WTC11 (cell line): ENCODE measurements at regions not wholly inside any gene's neighbourhood (a gene's known extent, or its start where the extent isn't known, plus 50 kb on each side); places are given as distances from the start of the nearest gene placed in this dataset.

ENCODE experiments used
- ATAC-seq: fragments of 200-7000 bp; cut with Tn5 transposase; 2 replicates; pipeline ENCODE4 v1.10.0; 2021; ENCODE audit warnings: mild to moderate bottlenecking, moderate library complexity
- CTCF ChIA-PET: fragments of 300-600 bp; sonication (Branson Sonifier 250); formaldehyde crosslinking; loops from one replicate; lab custom pipeline; 2021; ENCODE audit warnings: antibody characterized with exemption; lab: Charles Lee
- POLR2A ChIA-PET: fragments of 350-600 bp; sonication (Branson Sonifier 250); formaldehyde crosslinking; loops from one replicate; lab custom pipeline; 2021; ENCODE audit warnings: antibody characterized with exemption; lab: Charles Lee
- DNase-seq: peaks from one replicate; pipeline ENCODE4 v3.0.0; 2021; ENCODE audit warnings: low spot score
- H3K27ac Mint-ChIP-seq: 2 replicates; pipeline ENCODE4 v1.8.0; 2021; ENCODE audit warnings: mixed read lengths
- H3K27me3 Mint-ChIP-seq: 2 replicates; pipeline ENCODE4 v1.8.0; 2021; ENCODE audit warnings: low read depth, mild to moderate bottlenecking, moderate library complexity, mixed read lengths
- H3K36me3 Mint-ChIP-seq: 2 replicates; pipeline ENCODE4 v1.8.0; 2021; ENCODE audit warnings: mixed read lengths
- H3K4me1 Mint-ChIP-seq: 2 replicates; pipeline ENCODE4 v1.8.0; 2022; ENCODE audit warnings: mixed read lengths
- H3K4me3 Mint-ChIP-seq: 2 replicates; pipeline ENCODE4 v1.8.0; 2021; ENCODE audit warnings: mild to moderate bottlenecking, moderate library complexity, mixed read lengths
- H3K9me3 Mint-ChIP-seq: 2 replicates; pipeline ENCODE4 v1.8.0; 2021; ENCODE audit warnings: mixed read lengths
- CREM ChIP-seq: sonication (generic); formaldehyde crosslinking; IDR thresholded peaks from 2 replicates; pipeline ENCODE4 v1.8.1; 2022; ENCODE audit warnings: mild to moderate bottlenecking, missing genetic modification reagents, moderate library complexity
- E2F1 ChIP-seq: sonication (generic); formaldehyde crosslinking; IDR thresholded peaks from 2 replicates; pipeline ENCODE4 v1.8.0; 2022; ENCODE audit warnings: mild to moderate bottlenecking, missing genetic modification reagents
- ESRRA ChIP-seq: sonication (generic); formaldehyde crosslinking; IDR thresholded peaks from 2 replicates; pipeline ENCODE4 v1.8.1; 2022; ENCODE audit warnings: mild to moderate bottlenecking, missing genetic modification reagents, borderline replicate concordance
- FOXK1 ChIP-seq: sonication (generic); formaldehyde crosslinking; IDR thresholded peaks from 2 replicates; pipeline ENCODE4 v1.8.0; 2022; ENCODE audit warnings: mild to moderate bottlenecking, moderate library complexity, missing genetic modification reagents
- IRF2 ChIP-seq: sonication (generic); formaldehyde crosslinking; IDR thresholded peaks from 2 replicates; pipeline ENCODE4 v1.8.0; 2022; ENCODE audit warnings: low read depth, missing genetic modification reagents, borderline replicate concordance
- JAZF1 ChIP-seq: fragments of 250-450 bp; sonication (Bioruptor Pico); IDR thresholded peaks from 2 replicates; pipeline ENCODE4 v1.9.0; 2021; ENCODE audit warnings: moderate library complexity, mild to moderate bottlenecking, inconsistent platforms
- KAT7 ChIP-seq: sonication (generic); formaldehyde crosslinking; IDR thresholded peaks from 2 replicates; pipeline ENCODE4 v1.8.1; 2023; ENCODE audit warnings: missing genetic modification reagents, mild to moderate bottlenecking, borderline replicate concordance
- MLX ChIP-seq: sonication (generic); formaldehyde crosslinking; IDR thresholded peaks from 2 replicates; pipeline ENCODE4 v1.8.1; 2023; ENCODE audit warnings: mild to moderate bottlenecking, missing genetic modification reagents, moderate library complexity
- NFE2L1 ChIP-seq: sonication (generic); formaldehyde crosslinking; IDR thresholded peaks from 2 replicates; pipeline ENCODE4 v1.8.1; 2023; ENCODE audit warnings: missing genetic modification reagents
- PREB ChIP-seq: sonication (generic); formaldehyde crosslinking; IDR thresholded peaks from 2 replicates; pipeline ENCODE4 v1.8.1; 2022; ENCODE audit warnings: mild to moderate bottlenecking, missing genetic modification reagents, moderate library complexity, borderline replicate concordance
- PRRX2 ChIP-seq: fragments of 250-450 bp; sonication (Bioruptor Pico); IDR thresholded peaks from 2 replicates; pipeline ENCODE4 v1.8.0; 2021; ENCODE audit warnings: mild to moderate bottlenecking
- SMAD3 ChIP-seq: sonication (generic); formaldehyde crosslinking; IDR thresholded peaks from 2 replicates; pipeline ENCODE4 v1.8.0; 2022; ENCODE audit warnings: missing genetic modification reagents, mild to moderate bottlenecking, borderline replicate concordance
- STAT6 ChIP-seq: sonication (generic); formaldehyde crosslinking; conservative IDR thresholded peaks from 2 replicates; pipeline ENCODE4 v1.8.1; 2023; ENCODE audit warnings: mild to moderate bottlenecking, low read depth, missing genetic modification reagents, moderate library complexity
- TCF7 ChIP-seq: sonication (generic); formaldehyde crosslinking; IDR thresholded peaks from 2 replicates; pipeline ENCODE4 v1.8.0; 2022; ENCODE audit warnings: mild to moderate bottlenecking, low read depth, missing genetic modification reagents, moderate library complexity
- TP53 ChIP-seq: sonication (generic); formaldehyde crosslinking; IDR thresholded peaks from 2 replicates; pipeline ENCODE4 v1.8.1; 2023; ENCODE audit warnings: mild to moderate bottlenecking, missing genetic modification reagents
- ZBTB43 ChIP-seq: sonication (generic); formaldehyde crosslinking; IDR thresholded peaks from 2 replicates; pipeline ENCODE4 v1.8.1; 2023; ENCODE audit warnings: mild to moderate bottlenecking, missing genetic modification reagents
- ZNF121 ChIP-seq: sonication (generic); formaldehyde crosslinking; IDR thresholded peaks from 2 replicates; pipeline ENCODE4 v1.8.0; 2023; ENCODE audit warnings: missing genetic modification reagents
- ZNF263 ChIP-seq: sonication (generic); formaldehyde crosslinking; IDR thresholded peaks from 2 replicates; pipeline ENCODE4 v1.8.1; 2022; ENCODE audit warnings: low read depth, mild to moderate bottlenecking, moderate library complexity, missing genetic modification reagents
- ZNF416 ChIP-seq: fragments of 250-450 bp; sonication (Bioruptor Pico); IDR thresholded peaks from 2 replicates; pipeline ENCODE4 v1.9.0; 2021; ENCODE audit warnings: mild to moderate bottlenecking, inconsistent platforms
- ZNF425 ChIP-seq: fragments of 250-450 bp; sonication (Bioruptor Pico); conservative IDR thresholded peaks from 2 replicates; pipeline ENCODE4 v1.9.0; 2021; ENCODE audit warnings: mild to moderate bottlenecking
- ZSCAN18 ChIP-seq: fragments of 250-450 bp; sonication (Bioruptor Pico); IDR thresholded peaks from 2 replicates; pipeline ENCODE4 v2.1.2; 2022; ENCODE audit warnings: mild to moderate bottlenecking, moderate library complexity

GRCh38 chr3:106714400-106714799 lies 662.8 kb upstream of the CCDC54 start:
- H3K9me3 Mint-ChIP-seq: peaks cover 5% of the 10 kb centered on the region; the same call in 1 of the 2 replicates

GRCh38 chr3:106715286-106715685 lies 662.0 kb upstream of the CCDC54 start:
- H3K27ac Mint-ChIP-seq: no peak overlapping the region
- H3K27me3 Mint-ChIP-seq: no peaks in the 10 kb centered on the region
- ATAC-seq: no peak

More at GRCh38 chr3:106714400-106714799, 662.8 kb upstream of the CCDC54 start:
- ATAC-seq: no peak
- no peak overlapping the region for H3K4me3 Mint-ChIP-seq
- TF ChIP-seq ZNF121 (CRISPR knock-in tag) (no peak), ZSCAN18 (CRISPR knock-in tag) (no peak), NFE2L1 (CRISPR knock-in tag) (no peak), ZNF416 (CRISPR knock-in tag) (no peak), MLX (CRISPR knock-in tag) (no peak), FOXK1 (CRISPR knock-in tag) (no peak), JAZF1 (CRISPR knock-in tag) (no peak), ZNF425 (CRISPR knock-in tag) (no peak), E2F1 (CRISPR knock-in tag) (no peak), ZNF263 (CRISPR knock-in tag) (no peak), ZBTB43 (CRISPR knock-in tag) (no peak), CREM (CRISPR knock-in tag) (no peak), ESRRA (CRISPR knock-in tag) (no peak), TP53 (CRISPR knock-in tag) (no peak), SMAD3 (no peak), TCF7 (no peak), PRRX2 (no peak)
- TF ChIP-seq, all 79 proteins: peak for 0
- no peaks in the 10 kb centered on the region; the same call in 1 of the 2 replicates for H3K4me1 Mint-ChIP-seq
- ChIA-PET CTCF (no interaction called here), POLR2A (no interaction called here)
- DNase-seq: no peak
- H3K36me3 Mint-ChIP-seq: no peaks in the 10 kb centered on the region
- H3K27me3 Mint-ChIP-seq: no peaks in the 10 kb centered on the region
- no peak overlapping the region for H3K27ac Mint-ChIP-seq

More at GRCh38 chr3:106715286-106715685, 662.0 kb upstream of the CCDC54 start:
- Mint-ChIP-seq H3K4me1 (no peaks in the 10 kb centered on the region; the same call in 1 of the 2 replicates), H3K9me3 (peaks cover 5% of the 10 kb centered on the region; the same call in 1 of the 2 replicates), H3K36me3 (peaks cover 4% of the 10 kb centered on the region; the same call in 1 of the 2 replicates), H3K4me3 (no peak overlapping the region)
- no peak for DNase-seq
- POLR2A ChIA-PET: no interaction called here
- TF ChIP-seq STAT6: no peak
- no peak for TF ChIP-seq IRF2
- TF ChIP-seq PREB (CRISPR knock-in tag): no peak
- TF ChIP-seq JAZF1 (CRISPR knock-in tag): no peak
- TF ChIP-seq KAT7 (CRISPR knock-in tag): no peak
- CTCF ChIA-PET: no interaction called here
